ENCODE measurements at regions not wholly inside any gene's neighbourhood (a gene's known extent, or its start where the extent isn't known, plus 50 kb on each side); places are given as distances from the start of the nearest gene placed in this dataset.

- Mint-ChIP-seq H3K9me3 (peaks cover 5% of the 10 kb centered on the region), H3K27ac (ENCODE audit: unreplicated experiment) (peak overlapping the region; percentile 30), H3K4me3 (no peak overlapping the region), H3K4me1 (peaks cover 42% of the 10 kb centered on the region), H3K36me3 (ENCODE audit: low read depth) (peaks cover 4% of the 10 kb centered on the region), H3K27me3 (ENCODE audit: low read depth) (no peaks in the 10 kb centered on the region)
- no peak for DNase-seq (ENCODE audit: low read depth, low spot score)
- no peak for TF ChIP-seq CTCF (conservative IDR thresholded peaks at IDR 0.05)
Observed at GRCh38 chr12:43066471-43066870, 476.9 kb upstream of the PRICKLE1 start.

- no peak for DNase-seq (ENCODE audit: low read depth, low spot score)
- H3K27ac Mint-ChIP-seq (ENCODE audit: unreplicated experiment): peak overlapping the region; percentile 76
- H3K27me3 Mint-ChIP-seq (ENCODE audit: low read depth): no peaks in the 10 kb centered on the region
- TF ChIP-seq CTCF (conservative IDR thresholded peaks at IDR 0.05): no peak
- H3K36me3 Mint-ChIP-seq (ENCODE audit: low read depth): peaks cover 4% of the 10 kb centered on the region
- H3K4me1 Mint-ChIP-seq: peaks cover 23% of the 10 kb centered on the region
- H3K9me3 Mint-ChIP-seq: peaks cover 5% of the 10 kb centered on the region
- no peak overlapping the region for H3K4me3 Mint-ChIP-seq
Observed at GRCh38 chr12:43063650-43064049, 474.1 kb upstream of the PRICKLE1 start.

DNA sequence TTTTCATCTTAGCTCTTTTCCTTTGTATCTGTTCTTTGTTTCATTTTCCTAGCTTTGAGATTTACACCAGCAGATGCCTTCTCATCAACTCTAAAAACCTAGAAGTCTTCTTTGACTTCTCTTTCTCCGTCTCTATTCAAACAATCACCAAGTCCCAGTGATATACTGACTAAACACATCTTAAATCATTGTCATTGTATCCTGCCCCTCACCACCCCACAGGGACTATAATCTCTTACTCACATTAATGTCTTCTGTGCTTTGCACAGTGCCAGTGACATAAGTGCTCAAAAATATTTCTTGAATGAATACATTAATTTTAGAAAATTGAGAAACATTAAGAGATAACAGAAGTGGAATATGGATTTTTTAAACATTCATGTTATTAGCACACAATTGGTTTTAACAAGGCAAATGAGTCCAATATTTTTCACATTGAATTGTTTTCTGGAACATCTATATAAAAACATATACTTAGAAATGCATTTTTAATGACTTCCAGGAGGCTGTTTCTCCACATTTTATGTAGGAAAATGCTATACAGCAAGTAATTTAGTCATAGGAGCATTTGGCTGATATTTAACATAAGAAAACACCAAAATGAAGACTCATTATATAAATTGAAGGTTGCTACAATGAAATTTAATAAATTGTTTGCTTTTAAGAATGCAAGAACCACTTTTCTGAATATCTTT, 472.8 kb upstream of the PRICKLE1 start:
- no peak for DNase-seq (ENCODE audit: low read depth, low spot score)
- H3K4me3 Mint-ChIP-seq: no peak overlapping the region
- peaks cover 4% of the 10 kb centered on the region for H3K36me3 Mint-ChIP-seq (ENCODE audit: low read depth)
- no peak overlapping the region for H3K27ac Mint-ChIP-seq (ENCODE audit: unreplicated experiment)
- no peak for TF ChIP-seq CTCF (conservative IDR thresholded peaks at IDR 0.05)
- no peaks in the 10 kb centered on the region for H3K27me3 Mint-ChIP-seq (ENCODE audit: low read depth)
- H3K9me3 Mint-ChIP-seq: peaks cover 5% of the 10 kb centered on the region
- peaks cover 19% of the 10 kb centered on the region for H3K4me1 Mint-ChIP-seq

GRCh38 chr12:43060742-43061141, 471.2 kb upstream of the PRICKLE1 start:
- peaks cover 7% of the 10 kb centered on the region for H3K4me1 Mint-ChIP-seq
- H3K9me3 Mint-ChIP-seq: no peaks in the 10 kb centered on the region
- H3K36me3 Mint-ChIP-seq (ENCODE audit: low read depth): no peaks in the 10 kb centered on the region
- no peak for DNase-seq (ENCODE audit: low read depth, low spot score)
- H3K27me3 Mint-ChIP-seq (ENCODE audit: low read depth): no peaks in the 10 kb centered on the region
- no peak for TF ChIP-seq CTCF (conservative IDR thresholded peaks at IDR 0.05)
- no peak overlapping the region for H3K4me3 Mint-ChIP-seq
- H3K27ac Mint-ChIP-seq (ENCODE audit: unreplicated experiment): no peak overlapping the region

GRCh38 chr12:43058616-43059015, 469.1 kb upstream of the PRICKLE1 start:
- no peak for TF ChIP-seq CTCF (conservative IDR thresholded peaks at IDR 0.05)
- no peak for DNase-seq (ENCODE audit: low read depth, low spot score)
- Mint-ChIP-seq H3K36me3 (ENCODE audit: low read depth) (no peaks in the 10 kb centered on the region), H3K4me3 (no peak overlapping the region), H3K9me3 (no peaks in the 10 kb centered on the region), H3K4me1 (peaks cover 11% of the 10 kb centered on the region), H3K27ac (ENCODE audit: unreplicated experiment) (no peak overlapping the region), H3K27me3 (ENCODE audit: low read depth) (no peaks in the 10 kb centered on the region)
